CD4-positive, alpha-beta T cell (primary cell): ENCODE measurements at regions not wholly inside any gene's neighbourhood (a gene's known extent, or its start where the extent isn't known, plus 50 kb on each side); places are given as distances from the start of the nearest gene placed in this dataset.
A peak's percentile ranks its signal among the peaks of the same experiment; 100 is the strongest.

Experiments
- ATAC-seq: fragments of 200-7000 bp; cut with Tn5 transposase; one replicate; pipeline ENCODE4 v1.10.0; 2022; ENCODE audit warnings: mild to moderate bottlenecking; ENCODE audit not compliant: poor library complexity
- CTCF ChIA-PET: fragments of 350-600 bp; sonication (Branson Sonifier 250); formaldehyde crosslinking; loops from one replicate; lab custom pipeline; 2021; ENCODE audit warnings: antibody characterized with exemption, inconsistent platforms; lab: Charles Lee
- POLR2A ChIA-PET: fragments of 350-600 bp; sonication (Branson Sonifier 250); formaldehyde crosslinking; loops from one replicate; lab custom pipeline; 2021; ENCODE audit warnings: antibody characterized with exemption, inconsistent platforms; lab: Charles Lee
- DNase-seq, 14 experiments: peaks; one replicate each; pipeline ENCODE4 v3.0.0-alpha.2; 2013 to 2020; ENCODE audit warnings: mixed read lengths in 2 of 14
- H3K27ac ChIP-seq, 2 donors: one replicate each; pipeline versions ENCODE4 v1.5.1 to v1.7.0; 2013; ENCODE audit warnings: low read length in 2 of 2, low read depth in 1 of 2, mild to moderate bottlenecking in 1 of 2
- H3K27me3 ChIP-seq, 2 experiments: 1 replicate in 1 of 2; 2 replicates in 1 of 2; pipeline versions ENCODE4 v1.6.1 to v1.7.0; 2013; ENCODE audit warnings: low read length in 2 of 2, control low read depth in 1 of 2, mild to moderate bottlenecking in 1 of 2, moderate library complexity in 1 of 2; ENCODE audit not compliant: insufficient read depth in 2 of 2, control insufficient read depth in 1 of 2
- H3K36me3 ChIP-seq: one replicate; pipeline ENCODE4 v1.6.1; 2013; ENCODE audit warnings: low read length, control low read depth; ENCODE audit not compliant: insufficient read depth
- H3K4me1 ChIP-seq: one replicate; pipeline ENCODE4 v1.6.1; 2013; ENCODE audit warnings: low read length, control low read depth; ENCODE audit not compliant: insufficient read depth
- H3K4me3 ChIP-seq: one replicate; pipeline ENCODE4 v1.5.1; 2013; ENCODE audit warnings: mild to moderate bottlenecking, low read length, moderate library complexity
- H3K9me3 ChIP-seq, 2 experiments: 1 replicate in 1 of 2; 2 replicates in 1 of 2; pipeline versions ENCODE4 v1.6.1 to v1.7.0; 2013; ENCODE audit warnings: low read length in 2 of 2, mild to moderate bottlenecking in 2 of 2, control low read depth in 1 of 2, moderate library complexity in 1 of 2; ENCODE audit not compliant: control insufficient read depth in 1 of 2, insufficient read depth in 1 of 2
- H3K27ac Mint-ChIP-seq: one replicate; pipeline ENCODE4 v1.8.0; 2020; ENCODE audit warnings: mixed read lengths
- H3K27me3 Mint-ChIP-seq: one replicate; pipeline ENCODE4 v1.8.0; 2021; ENCODE audit warnings: mixed read lengths
- H3K36me3 Mint-ChIP-seq: one replicate; pipeline ENCODE4 v1.8.0; 2021; ENCODE audit warnings: low read depth, mixed read lengths
- H3K4me1 Mint-ChIP-seq: one replicate; pipeline ENCODE4 v1.8.0; 2021; ENCODE audit warnings: low read depth, mixed read lengths
- H3K4me3 Mint-ChIP-seq: one replicate; pipeline ENCODE4 v1.8.0; 2020; ENCODE audit warnings: mild to moderate bottlenecking, mixed read lengths
- H3K9me3 Mint-ChIP-seq: one replicate; pipeline ENCODE4 v1.8.0; 2020; ENCODE audit warnings: mixed read lengths
- intact Hi-C, 2 experiments: fragments of 100-400 bp; cut with DNase I in 1 of 2; cut with micrococcal nuclease in 1 of 2; formaldehyde crosslinking; loops; one replicate each; pipeline versions ENCODE4 v1.15.1 to v1.9.0; 2023 to 2025; cut with DNase I, micrococcal nuclease
- TF ChIP-seq, protein P1 (sequence below): fragments of 200-600 bp; IDR thresholded peaks from one replicate; pipeline ENCODE4 v1.8.0; 2022; ENCODE audit warnings: antibody characterized with exemption, mild to moderate bottlenecking

DNA sequence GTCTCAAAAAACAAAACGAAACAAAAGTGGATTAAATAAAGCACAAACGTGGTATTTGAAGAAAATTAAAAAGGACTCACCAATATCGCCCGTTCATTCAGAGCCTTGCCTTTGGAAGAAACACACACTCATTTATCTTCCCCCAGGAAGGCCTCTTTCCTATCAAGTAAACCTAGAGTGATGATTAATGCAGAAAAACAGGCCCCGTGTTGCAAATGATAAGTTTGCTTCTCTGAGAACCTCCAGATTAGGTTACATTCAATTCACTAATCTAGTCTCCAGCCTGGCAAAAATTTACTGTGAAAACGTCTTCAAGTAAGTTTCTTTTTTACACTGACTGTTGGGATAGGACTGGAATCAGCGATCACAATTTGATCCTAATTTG is 78.0 kb upstream of the C1GALT1 start:
- Histone ChIP-seq H3K27ac (no peak overlapping the region), H3K27me3 (no peaks in the 10 kb centered on the region), H3K9me3 (peaks cover 0 to 8% of the 10 kb centered on the region in 2 experiments), H3K4me1 (peaks cover 15% of the 10 kb centered on the region), H3K4me3 (no peak overlapping the region), H3K36me3 (no peaks in the 10 kb centered on the region)
- DNase-seq (no peak), ATAC-seq (no peak)
- no peak overlapping the region for H3K4me3 Mint-ChIP-seq
- ChIA-PET CTCF (interaction anchor here (0.9 to 1.5 kb wide), 2 partner anchors 450 to 481 kb away, joined by 3 to 5 read pairs; no protein-coding TSS in a partner anchor), POLR2A (interaction anchor here (1.4 to 6.0 kb wide), 2 partner anchors 53 to 79 kb away, joined by 10 to 103 read pairs; partner anchors contain the start of gene C1GALT1)
- TF ChIP-seq, protein P1, sequence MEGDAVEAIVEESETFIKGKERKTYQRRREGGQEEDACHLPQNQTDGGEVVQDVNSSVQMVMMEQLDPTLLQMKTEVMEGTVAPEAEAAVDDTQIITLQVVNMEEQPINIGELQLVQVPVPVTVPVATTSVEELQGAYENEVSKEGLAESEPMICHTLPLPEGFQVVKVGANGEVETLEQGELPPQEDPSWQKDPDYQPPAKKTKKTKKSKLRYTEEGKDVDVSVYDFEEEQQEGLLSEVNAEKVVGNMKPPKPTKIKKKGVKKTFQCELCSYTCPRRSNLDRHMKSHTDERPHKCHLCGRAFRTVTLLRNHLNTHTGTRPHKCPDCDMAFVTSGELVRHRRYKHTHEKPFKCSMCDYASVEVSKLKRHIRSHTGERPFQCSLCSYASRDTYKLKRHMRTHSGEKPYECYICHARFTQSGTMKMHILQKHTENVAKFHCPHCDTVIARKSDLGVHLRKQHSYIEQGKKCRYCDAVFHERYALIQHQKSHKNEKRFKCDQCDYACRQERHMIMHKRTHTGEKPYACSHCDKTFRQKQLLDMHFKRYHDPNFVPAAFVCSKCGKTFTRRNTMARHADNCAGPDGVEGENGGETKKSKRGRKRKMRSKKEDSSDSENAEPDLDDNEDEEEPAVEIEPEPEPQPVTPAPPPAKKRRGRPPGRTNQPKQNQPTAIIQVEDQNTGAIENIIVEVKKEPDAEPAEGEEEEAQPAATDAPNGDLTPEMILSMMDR: no peak
- intact Hi-C loops: loop anchor here (1.0 to 10.0 kb wide), 9 partner anchors 50 to 1193 kb away; partner anchors contain the start of gene C1GALT1 (in 1 of the 2)
- peaks cover 29% of the 10 kb centered on the region for H3K4me1 Mint-ChIP-seq
- no peak overlapping the region for H3K27ac Mint-ChIP-seq
- no peaks in the 10 kb centered on the region for H3K36me3 Mint-ChIP-seq
- H3K27me3 Mint-ChIP-seq: no peaks in the 10 kb centered on the region
- no peaks in the 10 kb centered on the region for H3K9me3 Mint-ChIP-seq

DNA sequence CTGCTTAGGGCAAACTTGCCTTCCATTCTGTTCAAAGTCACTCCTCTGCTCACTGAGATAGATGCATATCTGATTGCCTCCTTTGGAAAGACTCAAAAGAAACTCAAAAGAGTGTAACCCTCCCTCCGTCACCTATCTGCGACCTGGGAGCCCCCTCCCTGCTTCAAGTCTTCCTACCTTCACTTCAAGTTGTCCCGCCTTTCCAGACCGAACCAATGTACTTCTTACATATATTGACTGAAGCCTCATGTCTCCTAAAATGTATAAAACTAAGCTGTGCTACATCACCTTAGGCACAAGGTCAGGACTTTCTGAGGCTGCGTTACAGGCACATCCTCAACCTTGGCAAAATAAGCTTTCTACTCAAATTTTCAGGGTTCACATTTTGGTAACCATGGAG is 77.4 kb upstream of the C1GALT1 start:
- Mint-ChIP-seq H3K9me3 (no peaks in the 10 kb centered on the region), H3K27ac (peak overlapping the region; percentile 41), H3K27me3 (no peaks in the 10 kb centered on the region), H3K36me3 (peaks cover 1% of the 10 kb centered on the region), H3K4me1 (peaks cover 29% of the 10 kb centered on the region), H3K4me3 (peak overlapping the region; percentile 60)
- Histone ChIP-seq H3K36me3 (no peaks in the 10 kb centered on the region), H3K4me1 (peaks cover 15% of the 10 kb centered on the region), H3K27me3 (no peaks in the 10 kb centered on the region), H3K27ac (no peak overlapping the region), H3K4me3 (no peak overlapping the region), H3K9me3 (peaks cover 0 to 8% of the 10 kb centered on the region in 2 experiments)
- ChIA-PET CTCF (interaction anchor here (1.3 kb wide), 1 partner anchor 436 kb away, joined by 6 read pairs; no protein-coding TSS in a partner anchor), POLR2A (interaction anchor here (1.2 to 6.0 kb wide), 7 partner anchors 10 to 535 kb away, joined by 4 to 103 read pairs (median 6); partner anchors contain the start of genes C1GALT1 and UMAD1)
- no peak for ATAC-seq
- intact Hi-C loops: loop anchor here (1.0 to 10.0 kb wide), 9 partner anchors 50 to 1192 kb away; partner anchors contain the start of gene C1GALT1 (in 1 of the 2)
- TF ChIP-seq, protein P1: no peak
- DNase-seq: no peak

DNA sequence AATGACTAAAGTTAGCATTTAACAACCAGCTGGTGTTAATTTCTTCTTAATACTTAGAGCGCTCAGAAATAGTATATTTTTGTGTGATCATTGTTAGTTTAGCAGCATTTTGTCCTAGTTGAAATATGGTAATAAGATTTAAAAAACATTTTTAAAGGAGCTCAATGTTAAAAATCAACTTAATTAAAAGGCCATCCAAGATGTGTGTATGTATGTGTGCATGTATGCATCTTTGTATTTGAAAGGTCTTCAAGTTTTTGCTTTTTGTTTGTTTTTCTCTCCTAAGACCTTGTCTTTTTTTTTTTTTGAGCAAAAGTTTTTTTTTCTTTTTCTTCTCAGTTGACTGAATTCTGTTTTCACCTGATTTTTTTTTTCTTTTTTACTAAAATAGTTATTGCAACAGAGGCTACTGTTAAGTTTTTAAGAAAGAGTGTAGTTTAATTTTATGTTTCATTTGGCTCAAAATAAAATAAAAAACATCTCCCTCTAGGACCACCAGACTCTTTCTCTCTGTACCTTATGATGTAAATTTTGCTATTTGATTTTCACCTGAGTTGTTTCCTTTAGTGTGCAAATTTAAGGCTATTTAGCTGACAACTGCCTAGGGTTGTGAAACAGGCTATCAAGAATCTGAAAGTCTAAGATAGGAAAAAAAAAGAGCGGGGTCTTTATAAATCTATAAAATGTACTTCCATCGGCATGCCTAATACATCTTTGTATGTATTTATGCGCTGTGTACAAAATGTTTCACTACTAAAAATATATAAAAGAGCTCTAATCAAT is 76.4 kb upstream of the C1GALT1 start:
- no peak overlapping the region for H3K27ac ChIP-seq
- H3K27me3 Mint-ChIP-seq: no peaks in the 10 kb centered on the region
- POLR2A ChIA-PET: interaction anchor here (0.6 to 6.0 kb wide), 8 partner anchors 9 to 534 kb away, joined by 3 to 103 read pairs (median 5); partner anchors contain the start of genes C1GALT1 and UMAD1
- no peak overlapping the region for H3K4me3 ChIP-seq
- peak overlapping the region; percentile 18 for H3K4me3 Mint-ChIP-seq
- H3K4me1 Mint-ChIP-seq: peaks cover 29% of the 10 kb centered on the region
- no peaks in the 10 kb centered on the region for H3K9me3 Mint-ChIP-seq
- no peaks in the 10 kb centered on the region for H3K27me3 ChIP-seq
- H3K36me3 ChIP-seq: no peaks in the 10 kb centered on the region
- H3K4me1 ChIP-seq: peaks cover 15% of the 10 kb centered on the region
- DNase-seq: no peak
- TF ChIP-seq, protein P1: no peak
- CTCF ChIA-PET: interaction anchor here (1.3 kb wide), 1 partner anchor 435 kb away, joined by 6 read pairs; no protein-coding TSS in a partner anchor
- intact Hi-C loops: loop anchor here in 1 of 2 experiments (10.0 kb wide), 1 partner anchor 49 kb away; no protein-coding TSS in a partner anchor
- no peak for ATAC-seq
- peak overlapping the region; percentile 41 for H3K27ac Mint-ChIP-seq
- peaks cover 6% of the 10 kb centered on the region for H3K36me3 Mint-ChIP-seq
- peaks cover 0 to 8% of the 10 kb centered on the region in 2 experiments for H3K9me3 ChIP-seq
